ENCODE measurements at regions not wholly inside any gene's neighbourhood (a gene's known extent, or its start where the extent isn't known, plus 50 kb on each side); places are given as distances from the start of the nearest gene placed in this dataset.

GRCh38 chrX:120819126-120819525 lies 56.5 kb downstream of the CT47B1 start:
- DNase-seq (ENCODE audit: low spot score) = no peak

DNA sequence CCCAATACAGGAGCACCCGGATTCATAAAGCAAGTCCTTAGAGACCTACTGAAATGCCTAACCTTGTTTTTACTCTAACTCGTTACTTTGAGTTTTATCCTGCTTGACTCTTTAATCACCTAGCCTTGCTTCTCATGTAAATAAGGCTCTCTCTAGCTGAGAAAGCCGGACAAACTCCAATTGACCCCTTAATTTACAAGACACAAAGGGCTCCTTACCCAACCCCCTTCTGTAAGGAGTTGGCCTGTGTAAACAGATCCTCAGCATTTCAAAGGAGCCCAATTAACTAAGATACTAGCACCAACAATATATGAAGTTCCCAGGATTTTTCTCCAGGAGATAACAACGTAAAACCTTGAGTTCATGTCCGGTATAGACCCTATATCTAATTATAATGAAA lies 61.7 kb downstream of the CT47B1 start:
- no peak for DNase-seq (ENCODE audit: low spot score)

DNA sequence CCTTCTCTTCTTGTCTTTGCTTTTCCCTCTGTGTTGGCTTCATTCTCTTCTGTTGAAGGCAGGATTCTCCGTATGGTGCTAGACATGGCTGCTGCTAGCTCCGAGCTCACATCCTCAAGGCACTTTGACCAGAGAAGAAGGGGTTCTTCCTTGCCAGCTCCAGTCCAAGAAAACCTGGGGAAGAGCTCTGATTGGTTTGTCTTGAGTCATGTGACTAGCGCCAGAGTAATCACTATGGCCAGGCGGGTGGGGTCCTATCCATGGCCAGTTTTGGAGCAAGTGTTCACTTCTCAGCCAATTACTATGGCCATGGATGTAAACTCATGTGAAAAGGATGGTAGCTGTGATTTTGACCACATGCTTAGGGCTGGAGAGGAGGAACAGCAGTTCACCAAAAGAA lies 74.2 kb downstream of the CT47B1 start:
- DNase-seq (ENCODE audit: low spot score) = no peak

- DNase-seq (ENCODE audit: low spot score) = no peak
Observed at GRCh38 chrX:120797188-120797851, 78.3 kb downstream of the CT47B1 start.

DNA sequence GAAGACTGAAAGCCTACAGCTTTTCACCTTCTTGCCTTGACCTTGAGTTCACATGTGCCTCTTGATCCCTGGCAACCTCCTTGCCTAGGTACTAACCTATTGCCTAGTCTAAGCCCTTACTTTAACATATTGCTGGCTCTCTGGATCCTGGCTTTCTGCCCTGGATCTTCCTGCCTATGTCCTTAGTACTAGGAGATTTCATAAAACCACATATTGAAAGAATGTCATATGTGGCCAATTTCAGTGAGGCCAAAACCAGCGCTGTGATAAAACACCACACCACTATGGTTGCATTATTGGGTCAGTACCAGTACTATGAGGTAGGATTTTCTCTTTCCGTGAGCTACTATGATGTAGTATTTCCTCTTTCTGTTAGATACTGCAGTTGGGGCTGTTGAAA lies 80.4 kb downstream of the CT47B1 start:
- no peak for DNase-seq (ENCODE audit: low spot score)

GRCh38 chrX:120794525-120794975 lies 81.1 kb downstream of the CT47B1 start:
- no peak for DNase-seq (ENCODE audit: low spot score)

GRCh38 chrX:120793098-120793497 lies 82.6 kb downstream of the CT47B1 start:
- DNase-seq (ENCODE audit: low spot score) = no peak

GRCh38 chrX:120791013-120791643 lies 84.5 kb downstream of the CT47B1 start:
- no peak for DNase-seq (ENCODE audit: low spot score)

- DNase-seq (ENCODE audit: low spot score) = no peak
Observed at GRCh38 chrX:120790552-120790951, 85.1 kb downstream of the CT47B1 start.

DNA sequence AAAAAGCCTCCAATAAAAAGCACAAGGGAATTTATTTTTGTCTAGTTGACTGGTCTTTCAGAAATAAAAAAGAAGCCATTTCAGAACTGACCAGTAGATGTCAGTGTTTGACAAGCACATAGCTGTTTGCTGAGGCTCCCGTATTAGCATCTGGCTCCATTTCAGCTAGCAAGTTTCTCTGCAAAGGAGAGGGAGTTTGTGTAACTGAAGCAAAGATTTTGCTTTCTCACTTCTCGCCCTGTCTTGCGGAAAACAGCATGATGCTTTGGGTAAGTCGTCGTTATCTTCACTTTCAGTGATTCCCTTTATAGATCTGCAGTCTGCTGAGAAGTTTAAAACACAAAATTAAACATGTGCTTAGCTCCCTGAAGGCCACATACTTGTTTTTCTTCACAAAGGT lies 85.5 kb downstream of the CT47B1 start:
- DNase-seq (ENCODE audit: low spot score) = peak; percentile 47

- DNase-seq (ENCODE audit: low spot score) = no peak
Observed at GRCh38 chrX:120781403-120781802, 94.3 kb downstream of the CT47B1 start.

GRCh38 chrX:120775959-120776358 lies 99.7 kb downstream of the CT47B1 start:
- no peak for DNase-seq (ENCODE audit: low spot score)

DNA sequence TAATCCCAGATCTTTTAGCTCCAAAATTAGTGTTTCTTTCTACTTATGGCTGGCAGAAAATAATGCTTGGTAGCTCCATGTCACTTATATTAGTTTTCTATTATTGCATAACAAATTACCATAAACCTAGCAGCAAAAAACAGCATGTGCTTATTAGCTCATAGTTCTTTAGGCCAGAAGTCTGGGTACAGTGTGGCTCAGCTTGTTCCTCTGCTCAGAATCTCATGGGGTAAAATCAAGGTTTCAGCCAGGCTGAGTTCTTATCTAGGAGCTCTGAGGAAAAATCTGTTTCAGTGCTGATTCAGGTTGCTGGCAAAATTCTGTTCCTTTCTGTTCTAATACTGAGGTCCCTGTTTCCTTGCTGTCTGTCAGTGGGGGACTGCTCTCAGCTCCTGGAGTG lies 101.1 kb downstream of the CT47B1 start:
- DNase-seq (ENCODE audit: low spot score) = no peak

GRCh38 chrX:120773801-120774200 lies 101.9 kb downstream of the CT47B1 start:
- DNase-seq (ENCODE audit: low spot score) = no peak

DNA sequence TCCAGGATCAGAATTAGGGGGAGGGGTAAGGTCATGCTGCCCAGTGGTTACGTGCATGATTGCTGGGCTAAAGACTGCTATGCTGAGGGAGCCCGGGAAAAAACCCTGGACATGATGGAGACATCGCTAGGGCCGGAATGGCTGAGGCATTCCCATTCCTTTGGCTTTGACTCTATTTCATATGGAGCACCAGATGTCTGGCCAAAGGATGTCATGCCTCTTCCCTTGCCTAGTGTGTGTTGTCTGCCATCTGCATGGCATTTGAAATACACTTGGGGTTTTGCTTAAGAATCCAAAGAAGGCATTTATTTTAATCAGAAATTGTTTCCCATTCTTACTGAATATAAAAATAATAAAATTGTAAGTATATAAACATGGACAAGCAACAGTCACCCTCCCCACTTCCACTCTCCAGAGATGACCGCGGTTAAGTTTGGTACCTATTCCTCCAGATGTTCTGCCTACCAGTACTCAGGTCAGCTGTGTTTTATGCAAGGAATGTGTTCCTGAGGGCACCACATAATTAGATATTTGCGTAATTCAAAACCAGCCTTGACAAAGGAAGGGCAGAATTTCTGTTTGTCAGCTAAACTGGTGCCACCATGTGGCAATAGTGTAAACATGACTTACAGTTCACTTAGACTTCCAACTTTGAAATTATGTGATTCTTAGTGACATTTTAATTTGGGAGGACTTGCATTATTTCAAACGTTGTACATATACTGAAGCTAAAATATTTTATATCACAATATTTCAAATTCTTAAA lies 105.9 kb downstream of the CT47B1 start:
- peak; percentile 25 for DNase-seq (ENCODE audit: low spot score)

- no peak for DNase-seq (ENCODE audit: low spot score)
Observed at GRCh38 chrX:120768681-120769080, 107.0 kb downstream of the CT47B1 start.

GRCh38 chrX:120768254-120768653 lies 107.4 kb downstream of the CT47B1 start:
- no peak for DNase-seq (ENCODE audit: low spot score)

- no peak for DNase-seq (ENCODE audit: low spot score)
Observed at GRCh38 chrX:120763269-120763668, 112.4 kb downstream of the CT47B1 start.

DNA sequence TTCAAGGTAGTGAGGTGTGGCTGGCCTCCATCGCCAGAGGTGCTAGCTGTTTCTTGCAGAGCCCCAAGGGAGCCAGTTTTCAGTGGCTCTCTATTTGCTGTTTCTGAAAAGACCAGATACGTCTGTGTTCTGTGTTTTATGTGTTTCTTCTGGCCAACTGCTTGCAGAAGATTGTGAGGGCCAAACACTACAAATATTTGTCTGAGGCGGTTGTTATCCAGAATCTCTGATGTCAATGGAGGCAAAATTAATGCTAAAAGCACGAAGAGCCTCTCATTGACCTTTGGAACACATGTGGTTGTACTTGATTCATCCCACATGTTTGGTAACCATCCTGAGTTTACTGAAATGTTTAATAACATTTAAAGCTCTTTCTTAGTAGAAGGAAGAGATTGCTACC lies 113.9 kb downstream of the CT47B1 start:
- no peak for DNase-seq (ENCODE audit: low spot score)

DNA sequence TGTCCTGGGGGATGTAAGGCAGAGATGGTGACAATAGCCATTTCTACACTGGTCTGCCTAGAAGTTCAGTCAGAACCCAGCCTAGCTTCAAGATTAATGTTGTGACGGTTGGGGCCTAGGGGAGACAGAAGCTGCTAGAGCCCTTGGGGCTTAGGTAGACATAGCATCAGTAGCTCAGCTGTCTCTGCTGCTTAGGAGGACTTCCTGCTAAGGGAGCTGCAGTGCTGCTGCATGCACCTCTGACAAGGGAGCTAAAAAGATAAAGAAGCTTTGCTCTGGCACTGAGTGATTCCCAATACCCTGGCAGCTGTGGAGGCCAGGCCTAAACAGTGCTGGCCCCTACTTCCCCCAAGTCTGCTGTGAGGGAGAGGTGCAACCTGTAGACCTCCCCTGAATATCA lies 116.0 kb downstream of the CT47B1 start:
- no peak for DNase-seq (ENCODE audit: low spot score)

DNA sequence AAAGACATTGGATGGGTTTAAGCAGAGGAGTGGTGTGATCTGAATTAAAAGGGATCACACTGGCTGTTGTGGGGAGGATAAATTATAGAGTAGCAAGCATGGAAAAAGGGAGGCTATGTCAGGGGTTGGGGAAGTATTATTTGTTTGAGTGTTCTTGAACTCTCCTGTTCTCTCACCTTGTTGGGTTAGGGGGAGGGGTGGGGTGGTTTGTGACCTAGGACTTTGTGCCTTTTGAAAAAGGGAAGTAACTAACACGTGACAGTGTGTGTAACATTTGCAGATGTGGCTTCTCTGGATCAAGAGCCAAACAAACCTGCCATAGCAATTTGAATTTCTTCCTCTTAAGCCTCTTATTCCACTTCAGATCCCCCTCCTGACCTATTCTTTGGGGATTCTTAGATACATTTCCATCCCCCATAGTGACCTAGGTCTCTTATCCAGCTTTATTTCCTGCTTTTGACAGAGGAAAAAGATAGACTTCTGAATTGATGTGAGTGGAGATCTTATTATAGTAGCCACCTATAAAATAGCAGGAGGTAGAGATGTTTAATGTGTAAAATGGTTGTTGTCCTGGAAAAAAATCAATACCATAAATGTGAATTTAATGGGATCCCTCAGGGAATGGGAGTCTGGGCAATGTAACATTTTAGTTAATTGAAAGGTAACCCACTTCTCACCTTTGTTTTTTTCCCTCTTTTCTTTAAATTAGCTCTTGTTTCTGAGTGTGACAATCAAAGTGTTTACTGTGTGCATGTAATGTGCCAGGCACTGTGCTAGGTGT lies 120.4 kb downstream of the CT47B1 start:
- DNase-seq (ENCODE audit: low spot score) = no peak

Data from D341Med (cell line).